ENCODE measurements at regions not wholly inside any gene's neighbourhood (a gene's known extent, or its start where the extent isn't known, plus 50 kb on each side); places are given as distances from the start of the nearest gene placed in this dataset.

DNA sequence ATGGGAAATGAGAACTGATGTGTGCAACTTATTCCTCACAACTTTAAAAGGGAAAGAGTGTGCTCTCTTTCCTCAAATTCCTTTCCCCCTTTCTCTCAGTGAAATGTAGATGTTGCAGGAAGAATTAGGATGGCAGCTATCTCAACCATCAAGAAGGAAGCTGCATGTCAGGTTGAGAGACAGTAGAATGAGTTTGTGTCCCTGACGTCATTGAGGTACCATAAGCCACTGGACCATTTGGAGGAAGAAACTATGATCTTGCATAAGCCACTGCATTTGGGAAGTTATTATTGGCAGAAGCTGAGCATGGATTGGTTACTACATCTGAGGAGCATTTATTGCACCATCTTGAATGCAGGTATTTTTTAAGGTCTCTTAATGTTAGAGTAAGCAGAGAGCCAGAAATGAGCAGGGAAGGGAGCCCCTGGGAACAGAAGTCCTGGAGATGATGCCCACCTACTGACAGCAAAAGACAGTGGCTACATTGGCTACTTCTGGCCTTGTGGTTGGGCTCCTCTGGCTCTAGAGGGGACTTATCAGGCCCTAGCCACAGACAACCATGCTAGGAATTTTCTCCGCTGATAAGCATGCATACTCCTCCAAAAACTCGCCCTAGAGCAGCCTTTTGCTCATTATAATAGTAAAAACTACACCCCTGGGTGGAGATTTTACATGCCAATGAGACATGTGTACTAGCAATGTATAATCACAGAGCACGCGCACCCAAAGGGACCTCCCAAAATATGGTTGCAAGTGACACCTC, 249.0 kb upstream of the SALL1 start:
- TF ChIP-seq, protein P1, sequence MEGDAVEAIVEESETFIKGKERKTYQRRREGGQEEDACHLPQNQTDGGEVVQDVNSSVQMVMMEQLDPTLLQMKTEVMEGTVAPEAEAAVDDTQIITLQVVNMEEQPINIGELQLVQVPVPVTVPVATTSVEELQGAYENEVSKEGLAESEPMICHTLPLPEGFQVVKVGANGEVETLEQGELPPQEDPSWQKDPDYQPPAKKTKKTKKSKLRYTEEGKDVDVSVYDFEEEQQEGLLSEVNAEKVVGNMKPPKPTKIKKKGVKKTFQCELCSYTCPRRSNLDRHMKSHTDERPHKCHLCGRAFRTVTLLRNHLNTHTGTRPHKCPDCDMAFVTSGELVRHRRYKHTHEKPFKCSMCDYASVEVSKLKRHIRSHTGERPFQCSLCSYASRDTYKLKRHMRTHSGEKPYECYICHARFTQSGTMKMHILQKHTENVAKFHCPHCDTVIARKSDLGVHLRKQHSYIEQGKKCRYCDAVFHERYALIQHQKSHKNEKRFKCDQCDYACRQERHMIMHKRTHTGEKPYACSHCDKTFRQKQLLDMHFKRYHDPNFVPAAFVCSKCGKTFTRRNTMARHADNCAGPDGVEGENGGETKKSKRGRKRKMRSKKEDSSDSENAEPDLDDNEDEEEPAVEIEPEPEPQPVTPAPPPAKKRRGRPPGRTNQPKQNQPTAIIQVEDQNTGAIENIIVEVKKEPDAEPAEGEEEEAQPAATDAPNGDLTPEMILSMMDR (IDR thresholded peaks at IDR 0.05 in 8 of 11, conservative IDR thresholded peaks at IDR 0.05 in 3 of 11) = no peak
- TF ChIP-seq POLR2A (IDR thresholded peaks at IDR 0.05) (no peak), POLR2AphosphoS5 (IDR thresholded peaks at IDR 0.05) (no peak)
